HEK293 (cell line): ENCODE measurements at regions not wholly inside any gene's neighbourhood (a gene's known extent, or its start where the extent isn't known, plus 50 kb on each side); places are given as distances from the start of the nearest gene placed in this dataset.

ENCODE experiments used
- BCL11A ChIP-seq: fragments of 450-650 bp; formaldehyde crosslinking; IDR thresholded peaks from 2 replicates; pipeline ENCODE4 v1.5.1; 2016; ENCODE audit warnings: low read depth, missing biosample characterization, missing genetic modification characterization
- KLF7 ChIP-seq: fragments of 450-650 bp; formaldehyde crosslinking; IDR thresholded peaks from 2 replicates; pipeline ENCODE4 v1.5.1; 2016; ENCODE audit warnings: missing biosample characterization, missing genetic modification characterization, borderline replicate concordance
- MZF1 ChIP-seq: fragments of 450-650 bp; formaldehyde crosslinking; IDR thresholded peaks from 2 replicates; pipeline ENCODE4 v1.5.1; 2017; ENCODE audit warnings: missing biosample characterization, missing genetic modification characterization, borderline replicate concordance
- PRDM1 ChIP-seq: fragments of 450-650 bp; formaldehyde crosslinking; IDR thresholded peaks from 2 replicates; pipeline ENCODE4; 2016; ENCODE audit warnings: missing biosample characterization, missing genetic modification characterization
- RBAK ChIP-seq: fragments of 450-650 bp; formaldehyde crosslinking; IDR thresholded peaks from 2 replicates; pipeline ENCODE4 v1.5.1; 2016; ENCODE audit warnings: missing biosample characterization, missing genetic modification characterization
- SP7 ChIP-seq: fragments of 450-650 bp; formaldehyde crosslinking; IDR thresholded peaks from 2 replicates; pipeline ENCODE4 v1.5.1; 2016; ENCODE audit warnings: missing biosample characterization, missing genetic modification characterization
- TSHZ1 ChIP-seq: fragments of 450-650 bp; formaldehyde crosslinking; IDR thresholded peaks from 2 replicates; pipeline ENCODE4 v1.5.1; 2016; ENCODE audit warnings: missing biosample characterization, missing genetic modification characterization, borderline replicate concordance
- ZBTB11 ChIP-seq: fragments of 450-650 bp; formaldehyde crosslinking; conservative IDR thresholded peaks from 2 replicates; pipeline ENCODE4 v1.5.1; 2016; ENCODE audit warnings: low read depth, missing biosample characterization, missing genetic modification characterization
- ZBTB20 ChIP-seq: fragments of 450-650 bp; formaldehyde crosslinking; IDR thresholded peaks from 2 replicates; pipeline ENCODE4 v1.5.1; 2016; ENCODE audit warnings: missing biosample characterization, missing genetic modification characterization
- ZFP69B ChIP-seq: fragments of 450-650 bp; formaldehyde crosslinking; IDR thresholded peaks from 2 replicates; pipeline ENCODE4 v1.5.1; 2016; ENCODE audit warnings: missing biosample characterization, missing genetic modification characterization
- ZNF10 ChIP-seq: fragments of 450-650 bp; formaldehyde crosslinking; IDR thresholded peaks from 2 replicates; pipeline ENCODE4 v1.5.1; 2017; ENCODE audit warnings: missing biosample characterization, missing genetic modification characterization
- ZNF112 ChIP-seq: fragments of 450-650 bp; formaldehyde crosslinking; IDR thresholded peaks from 2 replicates; pipeline ENCODE4 v1.5.0; 2017; ENCODE audit warnings: missing biosample characterization, missing genetic modification characterization
- ZNF132 ChIP-seq: fragments of 450-650 bp; formaldehyde crosslinking; IDR thresholded peaks from 2 replicates; pipeline ENCODE4 v1.5.1; 2017; ENCODE audit warnings: missing biosample characterization, missing genetic modification characterization, borderline replicate concordance
- ZNF140 ChIP-seq: fragments of 450-650 bp; formaldehyde crosslinking; IDR thresholded peaks from 2 replicates; pipeline ENCODE4 v1.5.1; 2016; ENCODE audit warnings: missing biosample characterization, missing genetic modification characterization
- ZNF146 ChIP-seq: fragments of 450-650 bp; formaldehyde crosslinking; IDR thresholded peaks from 2 replicates; pipeline ENCODE4 v1.5.1; 2016; ENCODE audit warnings: missing biosample characterization, missing genetic modification characterization
- ZNF16 ChIP-seq: fragments of 450-650 bp; formaldehyde crosslinking; IDR thresholded peaks from 2 replicates; pipeline ENCODE4 v1.5.1; 2016; ENCODE audit warnings: low read depth, missing biosample characterization, missing genetic modification characterization
- ZNF248 ChIP-seq: fragments of 450-650 bp; formaldehyde crosslinking; IDR thresholded peaks from 2 replicates; pipeline ENCODE4 v1.5.1; 2017; ENCODE audit warnings: missing biosample characterization, missing genetic modification characterization
- ZNF280C ChIP-seq: fragments of 450-650 bp; formaldehyde crosslinking; IDR thresholded peaks from 2 replicates; pipeline ENCODE4 v1.5.1; 2016; ENCODE audit warnings: missing biosample characterization, missing genetic modification characterization
- ZNF350 ChIP-seq: fragments of 450-650 bp; formaldehyde crosslinking; IDR thresholded peaks from 2 replicates; pipeline ENCODE4 v1.5.0; 2017; ENCODE audit warnings: missing biosample characterization, mild to moderate bottlenecking, missing genetic modification characterization
- ZNF366 ChIP-seq: fragments of 450-650 bp; formaldehyde crosslinking; conservative IDR thresholded peaks from 2 replicates; pipeline ENCODE4 v1.5.1; 2016; ENCODE audit warnings: missing biosample characterization, missing genetic modification characterization
- ZNF37A ChIP-seq: fragments of 450-650 bp; IDR thresholded peaks from 2 replicates; pipeline ENCODE4 v1.5.1; 2018; ENCODE audit warnings: missing biosample characterization, missing genetic modification characterization
- ZNF426 ChIP-seq: fragments of 450-650 bp; formaldehyde crosslinking; IDR thresholded peaks from 2 replicates; pipeline ENCODE4 v1.5.1; 2017; ENCODE audit warnings: missing biosample characterization, missing genetic modification characterization, mild to moderate bottlenecking, inconsistent platforms, moderate library complexity
- ZNF48 ChIP-seq: fragments of 450-650 bp; formaldehyde crosslinking; IDR thresholded peaks from 2 replicates; pipeline ENCODE4 v1.5.1; 2016; ENCODE audit warnings: missing biosample characterization, missing genetic modification characterization
- ZNF544 ChIP-seq: fragments of 450-650 bp; formaldehyde crosslinking; IDR thresholded peaks from 2 replicates; pipeline ENCODE4 v1.5.0; 2017; ENCODE audit warnings: missing biosample characterization, missing genetic modification characterization
- ZNF555 ChIP-seq: fragments of 450-650 bp; formaldehyde crosslinking; conservative IDR thresholded peaks from 2 replicates; pipeline ENCODE4 v1.5.1; 2017; ENCODE audit warnings: missing biosample characterization, mild to moderate bottlenecking, missing genetic modification characterization, inconsistent platforms
- ZNF664 ChIP-seq: fragments of 450-650 bp; formaldehyde crosslinking; IDR thresholded peaks from 2 replicates; pipeline ENCODE4 v1.5.1; 2016; ENCODE audit warnings: missing biosample characterization, missing genetic modification characterization
- ZNF76 ChIP-seq: fragments of 450-650 bp; formaldehyde crosslinking; IDR thresholded peaks from 2 replicates; pipeline ENCODE4; 2016; ENCODE audit warnings: low read depth, missing biosample characterization, missing genetic modification characterization, borderline replicate concordance
- ZNF830 ChIP-seq: fragments of 450-650 bp; IDR thresholded peaks from 2 replicates; pipeline ENCODE4 v1.5.0; 2018; ENCODE audit warnings: missing biosample characterization, missing genetic modification characterization, low read depth, mild to moderate bottlenecking, moderate library complexity
- ZNF843 ChIP-seq: fragments of 450-650 bp; formaldehyde crosslinking; IDR thresholded peaks from 2 replicates; pipeline ENCODE4 v1.5.1; 2016; ENCODE audit warnings: missing biosample characterization, missing genetic modification characterization
- TF ChIP-seq, protein P1 (sequence below): fragments of 450-650 bp; formaldehyde crosslinking; IDR thresholded peaks from 2 replicates; pipeline ENCODE4 v1.5.1; 2016; ENCODE audit warnings: missing biosample characterization, missing genetic modification characterization

DNA sequence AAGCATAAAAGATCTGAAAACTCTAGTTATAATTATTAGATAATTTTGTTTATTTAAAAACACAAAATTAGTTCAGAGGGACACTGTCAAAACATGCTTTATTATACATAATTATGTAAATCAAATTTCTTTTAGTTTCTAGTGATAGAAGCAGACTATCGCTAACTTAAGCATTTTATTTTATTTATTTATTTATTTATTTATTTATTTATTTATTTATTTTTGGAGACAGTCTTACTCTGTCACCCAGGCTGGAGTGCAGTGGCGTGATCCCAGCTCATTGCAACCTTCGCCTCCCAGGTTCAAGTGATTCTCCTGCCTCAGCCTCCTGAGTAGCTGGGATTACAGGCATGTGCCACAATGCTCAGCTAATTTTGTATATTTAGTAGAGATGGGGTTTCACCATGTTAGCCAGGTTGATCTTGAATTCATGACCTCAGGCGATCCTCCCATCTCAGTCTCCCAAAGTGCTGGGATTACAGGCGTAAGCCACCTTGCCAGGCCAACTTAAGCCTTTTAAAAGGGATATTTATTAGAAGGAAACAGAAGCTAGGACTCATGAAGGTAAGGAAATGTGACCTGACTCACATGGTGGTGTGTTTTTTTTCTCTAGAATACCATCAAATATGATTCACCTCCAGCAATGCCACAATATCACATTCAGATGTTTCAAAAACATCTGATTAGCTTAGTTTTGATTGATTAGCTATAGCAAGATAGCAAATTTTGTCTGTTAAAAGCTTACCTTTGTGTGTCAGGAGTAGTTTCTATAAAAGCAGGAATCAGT lies 1357.4 kb upstream of the ADGRL4 start (continued):
- TF ChIP-seq ZBTB11 (tag by site-specific recombination) (peak; percentile 57), ZNF426 (tag by site-specific recombination) (peak; percentile 64), SP7 (tag by site-specific recombination) (no peak), RBAK (tag by site-specific recombination) (no peak), ZFP69B (tag by site-specific recombination) (no peak), BCL11A (tag by site-specific recombination) (no peak), ZNF664 (tag by site-specific recombination) (peak; percentile 27; the same call in 1 of the 2 replicates), ZNF280C (no peak), ZNF830 (tag by site-specific recombination) (no peak), ZNF843 (tag by site-specific recombination) (no peak), KLF7 (tag by site-specific recombination) (no peak), MZF1 (tag by site-specific recombination) (no peak), ZNF76 (tag by site-specific recombination) (no peak), ZNF248 (tag by site-specific recombination) (no peak), ZNF544 (tag by site-specific recombination) (no peak), ZNF37A (no peak), ZNF48 (no peak), PRDM1 (tag by site-specific recombination) (no peak), ZNF112 (tag by site-specific recombination) (no peak), ZNF16 (tag by site-specific recombination) (no peak), ZNF132 (tag by site-specific recombination) (no peak), ZNF146 (no peak), ZNF140 (tag by site-specific recombination) (peak; percentile 42; the same call in 1 of the 2 replicates), ZNF350 (no peak), ZNF366 (tag by site-specific recombination) (no peak), ZNF555 (tag by site-specific recombination) (peak; percentile 61), ZNF10 (tag by site-specific recombination) (no peak), ZBTB20 (no peak), TSHZ1 (no peak)
- TF ChIP-seq, protein P1, sequence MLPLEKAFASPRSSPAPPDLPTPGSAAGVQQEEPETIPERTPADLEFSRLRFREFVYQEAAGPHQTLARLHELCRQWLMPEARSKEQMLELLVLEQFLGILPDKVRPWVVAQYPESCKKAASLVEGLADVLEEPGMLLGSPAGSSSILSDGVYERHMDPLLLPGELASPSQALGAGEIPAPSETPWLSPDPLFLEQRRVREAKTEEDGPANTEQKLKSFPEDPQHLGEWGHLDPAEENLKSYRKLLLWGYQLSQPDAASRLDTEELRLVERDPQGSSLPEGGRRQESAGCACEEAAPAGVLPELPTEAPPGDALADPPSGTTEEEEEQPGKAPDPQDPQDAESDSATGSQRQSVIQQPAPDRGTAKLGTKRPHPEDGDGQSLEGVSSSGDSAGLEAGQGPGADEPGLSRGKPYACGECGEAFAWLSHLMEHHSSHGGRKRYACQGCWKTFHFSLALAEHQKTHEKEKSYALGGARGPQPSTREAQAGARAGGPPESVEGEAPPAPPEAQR (tag by site-specific recombination), result no peak
- TF ChIP-seq, all 188 proteins: peak for 11
